GM12874 (cell line): ENCODE measurements at regions not wholly inside any gene's neighbourhood (a gene's known extent, or its start where the extent isn't known, plus 50 kb on each side); places are given as distances from the start of the nearest gene placed in this dataset.

Experiments used
- CTCF ChIP-seq: IDR thresholded peaks from 2 replicates; pipeline ENCODE4 v1.5.1; 2011; ENCODE audit warnings: low read depth, mild to moderate bottlenecking, control low read depth, low read length, moderate library complexity; ENCODE audit not compliant: insufficient read depth

DNA sequence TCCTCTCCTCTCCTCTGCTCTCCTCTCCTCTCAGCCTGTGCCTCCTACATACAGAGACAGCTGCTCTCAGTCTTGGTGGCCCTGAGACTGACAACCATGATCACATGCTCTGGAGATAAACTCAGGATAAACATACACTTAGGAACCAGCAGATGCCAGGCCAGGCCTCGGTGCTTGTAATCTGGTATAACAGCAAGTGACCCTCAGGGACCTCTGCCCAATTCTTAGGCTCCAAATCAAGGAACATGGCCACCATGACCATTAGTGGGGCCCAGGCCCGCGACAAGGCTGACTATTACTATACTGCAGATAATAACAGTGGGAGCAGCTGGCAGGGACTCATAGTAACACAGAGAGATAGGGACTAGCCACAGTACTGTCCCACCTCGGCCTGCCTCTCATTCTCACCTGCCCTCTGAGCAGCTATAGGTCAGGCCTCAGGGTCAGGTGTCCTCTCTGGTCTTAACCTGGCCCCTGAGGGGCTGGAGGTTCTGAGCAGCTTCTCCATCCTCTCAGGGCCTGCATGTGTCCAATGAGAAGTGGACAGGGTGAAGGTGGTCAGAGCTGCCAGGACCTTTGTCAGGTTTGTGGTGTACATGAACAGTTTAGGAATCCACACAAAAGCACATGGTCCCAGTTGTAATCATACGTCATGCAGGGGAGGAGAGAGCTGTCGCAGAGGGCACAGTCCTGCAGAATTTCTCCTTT is 106.1 kb downstream of the GGTLC2 start:
- TF ChIP-seq CTCF = no peak

- TF ChIP-seq CTCF = no peak
Measured at GRCh38 chr22:22751043-22751603, 106.7 kb downstream of the GGTLC2 start.

DNA sequence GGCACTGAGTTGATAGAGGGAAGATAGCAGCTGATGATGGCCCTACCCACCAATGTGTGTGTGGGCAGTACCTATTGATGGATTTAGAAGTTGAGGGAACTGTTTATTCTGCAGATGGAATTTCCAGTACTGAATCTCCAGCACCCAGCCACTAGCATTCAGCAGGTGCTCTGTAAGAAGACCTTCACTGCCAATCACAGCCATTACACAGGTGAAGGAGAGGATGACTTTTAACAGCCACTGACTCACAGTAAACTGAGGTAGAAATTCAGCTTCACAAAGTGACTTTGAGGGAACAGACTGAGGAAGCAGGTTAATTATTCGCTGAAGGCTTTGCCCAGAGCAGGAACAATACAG is 107.8 kb downstream of the GGTLC2 start:
- no peak for TF ChIP-seq CTCF

- no peak for TF ChIP-seq CTCF
Measured at GRCh38 chr22:22752556-22753477, 108.4 kb downstream of the GGTLC2 start.

DNA sequence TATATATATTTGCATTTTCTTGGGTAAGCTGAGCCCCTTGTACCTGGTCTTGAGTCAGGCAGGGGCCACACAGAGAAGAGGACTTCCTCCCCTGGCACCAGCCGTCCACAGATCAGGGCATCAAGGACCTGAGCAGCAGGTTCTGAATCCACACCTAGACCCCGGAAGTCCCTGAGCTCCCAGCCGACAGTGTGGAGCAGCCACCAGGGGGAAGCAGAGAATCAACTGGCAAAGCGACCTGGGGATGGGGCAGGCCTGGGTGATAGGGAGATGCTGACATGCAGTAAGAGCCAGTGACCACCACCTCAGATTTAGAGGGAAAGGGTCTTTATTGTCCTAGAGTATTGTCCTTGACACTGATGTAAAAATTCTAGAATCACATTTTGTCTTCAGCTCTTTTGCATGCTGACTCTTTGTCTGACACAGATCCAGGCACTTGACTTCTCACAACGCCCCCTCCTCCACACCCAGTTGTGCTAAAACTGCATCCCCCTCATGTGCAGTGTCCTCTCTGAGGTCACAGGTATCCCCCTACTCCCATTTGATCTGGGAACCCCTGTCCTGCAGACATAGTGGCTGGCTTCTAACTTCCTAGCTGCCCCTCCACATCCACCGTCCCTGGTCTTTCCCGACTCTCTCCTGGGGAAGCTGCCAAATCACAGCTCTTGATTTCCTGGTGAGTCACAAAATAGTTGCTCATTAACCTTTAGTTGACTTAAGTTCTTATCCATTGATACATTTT is 109.3 kb downstream of the GGTLC2 start:
- peak; percentile 94 for TF ChIP-seq CTCF

- no peak for TF ChIP-seq CTCF
Measured at GRCh38 chr22:22754268-22754657, 109.8 kb downstream of the GGTLC2 start.
